IMR-90 (cell line): ENCODE measurements at regions not wholly inside any gene's neighbourhood (a gene's known extent, or its start where the extent isn't known, plus 50 kb on each side); places are given as distances from the start of the nearest gene placed in this dataset.

Source experiments
- ATAC-seq: fragments of 200-7000 bp; cut with Tn5 transposase; 2 replicates; pipeline ENCODE4 v1.9.1; 2020; ENCODE audit warnings: low read depth, mild to moderate bottlenecking, moderate library complexity
- BruUV-seq: library from RNA; stranded (reverse); fragments of 400-500 nt; replicated peaks from 2 replicates; lab custom pipeline; 2021; lab: Mats Ljungman, UMichigan
- CTCF ChIA-PET: fragments of 300-600 bp; formaldehyde crosslinking; extraction: SDS; loops from one replicate; lab custom pipeline; 2021; ENCODE audit warnings: antibody characterized with exemption; lab: Yijun Ruan, JAX
- POLR2A ChIA-PET: fragments of 300-600 bp; sonication (Branson Sonifier 250); formaldehyde crosslinking; loops from one replicate; lab custom pipeline; 2022; ENCODE audit warnings: antibody characterized with exemption; ENCODE audit not compliant: unreplicated experiment; lab: Charles Lee
- DNase-seq: peaks from one replicate; pipeline ENCODE4 v3.0.0; 2013
- H2AFZ ChIP-seq: replicated peaks from 2 replicates; pipeline ENCODE3; 2013; ENCODE audit warnings: low read length, mild to moderate bottlenecking; ENCODE audit not compliant: poor library complexity
- H2AK5ac ChIP-seq: 2 replicates; pipeline ENCODE4 v1.6.1; 2013; ENCODE audit warnings: low read depth, low read length, inconsistent platforms
- H2AK9ac ChIP-seq: replicated peaks from 2 replicates; pipeline ENCODE3; 2013; ENCODE audit warnings: mild to moderate bottlenecking, low read depth, low read length, moderate library complexity; ENCODE audit not compliant: poor library complexity
- H2BK120ac ChIP-seq: 2 replicates; pipeline ENCODE4 v1.6.1; 2013; ENCODE audit warnings: low read depth, low read length, inconsistent platforms
- H2BK15ac ChIP-seq: 3 replicates; pipeline ENCODE4 v1.6.1; 2013; ENCODE audit warnings: low read depth, low read length, inconsistent platforms
- H2BK20ac ChIP-seq: 2 replicates; pipeline ENCODE4 v1.6.1; 2013; ENCODE audit warnings: low read depth, mild to moderate bottlenecking, inconsistent platforms, low read length, moderate library complexity
- H2BK5ac ChIP-seq: 2 replicates; pipeline ENCODE4 v1.6.1; 2013; ENCODE audit warnings: mild to moderate bottlenecking, low read depth, low read length, inconsistent platforms; ENCODE audit not compliant: poor library complexity, severe bottlenecking
- H3K14ac ChIP-seq: replicated peaks from 2 replicates; pipeline ENCODE4 v1.6.1; 2013; ENCODE audit warnings: low read depth, low read length, inconsistent platforms
- H3K18ac ChIP-seq: 2 replicates; pipeline ENCODE4 v1.6.1; 2013; ENCODE audit warnings: low read depth, low read length, control low read depth
- H3K23ac ChIP-seq: 2 replicates; pipeline ENCODE4 v1.6.1; 2013; ENCODE audit warnings: low read depth, low read length, inconsistent platforms
- H3K27ac ChIP-seq: 2 replicates; pipeline ENCODE4 v1.5.1; 2013; ENCODE audit warnings: mild to moderate bottlenecking, control low read depth, low read length; ENCODE audit not compliant: insufficient read depth
- H3K27me3 ChIP-seq: 2 replicates; pipeline ENCODE4 v1.6.1; 2013; ENCODE audit warnings: low read length; ENCODE audit not compliant: control insufficient read depth, insufficient read depth
- H3K36me3 ChIP-seq: 2 replicates; pipeline ENCODE4 v1.6.1; 2013; ENCODE audit warnings: low read length, mixed read lengths; ENCODE audit not compliant: control insufficient read depth, insufficient read depth
- H3K4ac ChIP-seq: 2 replicates; pipeline ENCODE4 v1.6.1; 2013; ENCODE audit warnings: low read depth, low read length, inconsistent platforms
- H3K4me1 ChIP-seq: 2 replicates; pipeline ENCODE4 v1.6.1; 2013; ENCODE audit warnings: low read length, mixed read lengths; ENCODE audit not compliant: control insufficient read depth, insufficient read depth
- H3K4me2 ChIP-seq: 2 replicates; pipeline ENCODE4 v1.6.1; 2013; ENCODE audit warnings: low read depth, mild to moderate bottlenecking, control low read depth, low read length, moderate library complexity
- H3K4me3 ChIP-seq: 2 replicates; pipeline ENCODE4 v1.5.1; 2013; ENCODE audit warnings: low read depth, mild to moderate bottlenecking, control low read depth, low read length, moderate library complexity; ENCODE audit not compliant: insufficient read depth
- H3K56ac ChIP-seq: 2 replicates; pipeline ENCODE4 v1.6.1; 2013; ENCODE audit warnings: low read length, inconsistent platforms; ENCODE audit not compliant: insufficient read depth; ENCODE audit errors: extremely low read depth
- H3K79me1 ChIP-seq, 2 experiments: 2 replicates each; pipeline ENCODE4 v1.6.1; 2013; ENCODE audit warnings: low read length in 2 of 2, inconsistent platforms in 1 of 2, low read depth in 1 of 2
- H3K9ac ChIP-seq: 2 replicates; pipeline ENCODE4 v1.6.1; 2013; ENCODE audit warnings: low read depth, low read length, control low read depth
- H3K9me1 ChIP-seq: 2 replicates; pipeline ENCODE4 v1.6.1; 2013; ENCODE audit warnings: low read length, inconsistent platforms; ENCODE audit not compliant: insufficient read depth
- H3K9me3 ChIP-seq: 2 replicates; pipeline ENCODE4 v1.6.1; 2013; ENCODE audit warnings: low read length; ENCODE audit not compliant: control insufficient read depth, insufficient read depth
- H4K20me1 ChIP-seq: 2 replicates; pipeline ENCODE4 v1.6.1; 2013; ENCODE audit warnings: low read length, inconsistent platforms; ENCODE audit not compliant: insufficient read depth
- H4K5ac ChIP-seq: 2 replicates; pipeline ENCODE4 v1.6.1; 2013; ENCODE audit warnings: mild to moderate bottlenecking, low read depth, low read length, control low read depth
- H4K8ac ChIP-seq, 2 experiments: 2 replicates each; pipeline ENCODE4 v1.6.1; 2013; ENCODE audit warnings: low read depth in 2 of 2, low read length in 2 of 2, control low read depth in 1 of 2, inconsistent platforms in 1 of 2
- H4K91ac ChIP-seq: 2 replicates; pipeline ENCODE4 v1.6.1; 2013; ENCODE audit warnings: low read depth, low read length, inconsistent platforms; ENCODE audit not compliant: insufficient read depth
- BHLHE40 ChIP-seq: fragments of 150-350 bp; IDR thresholded peaks from 2 replicates; pipeline ENCODE4 v1.6.1; 2016; ENCODE audit warnings: mild to moderate bottlenecking, low read depth, low read length
- CEBPB ChIP-seq: IDR thresholded peaks from 2 replicates; pipeline ENCODE4 v1.6.1; 2012; ENCODE audit warnings: low read depth, low read length, improper control_type of control experiment
- CHD1 ChIP-seq: IDR thresholded peaks from 2 replicates; pipeline ENCODE4 v1.6.1; 2012; ENCODE audit warnings: low read depth, low read length, improper control_type of control experiment
- CTCF ChIP-seq: conservative IDR thresholded peaks from 2 replicates; pipeline ENCODE4 v1.5.1; 2012; ENCODE audit warnings: mild to moderate bottlenecking, low read depth, low read length, improper control_type of control experiment
- FOS ChIP-seq: fragments of 150-350 bp; IDR thresholded peaks from 2 replicates; pipeline ENCODE4 v1.6.1; 2016; ENCODE audit warnings: low read depth, low read length
- MAFK ChIP-seq: IDR thresholded peaks from 2 replicates; pipeline ENCODE4 v1.6.1; 2012; ENCODE audit warnings: low read depth, low read length, improper control_type of control experiment
- MAZ ChIP-seq: IDR thresholded peaks from 2 replicates; pipeline ENCODE4 v1.6.1; 2012; ENCODE audit warnings: low read depth, mild to moderate bottlenecking, low read length, improper control_type of control experiment, moderate library complexity, borderline replicate concordance
- MXI1 ChIP-seq: IDR thresholded peaks from 2 replicates; pipeline ENCODE4 v1.6.1; 2012; ENCODE audit warnings: low read depth, mild to moderate bottlenecking, low read length, moderate library complexity, borderline replicate concordance
- NFE2L2 ChIP-seq: fragments of 150-350 bp; IDR thresholded peaks from 2 replicates; pipeline ENCODE4 v1.6.1; 2016; ENCODE audit warnings: low read depth, mild to moderate bottlenecking, low read length
- POLR2A ChIP-seq: IDR thresholded peaks from 2 replicates; pipeline ENCODE4 v1.6.1; 2012; ENCODE audit warnings: mild to moderate bottlenecking, low read depth, low read length
- RAD21 ChIP-seq: IDR thresholded peaks from 2 replicates; pipeline ENCODE4 v1.6.1; 2012; ENCODE audit warnings: low read length, improper control_type of control experiment
- RCOR1 ChIP-seq: IDR thresholded peaks from 2 replicates; pipeline ENCODE4 v1.6.1; 2012; ENCODE audit warnings: mild to moderate bottlenecking, low read length, improper control_type of control experiment; ENCODE audit not compliant: insufficient replicate concordance
- RFX5 ChIP-seq: IDR thresholded peaks from 2 replicates; pipeline ENCODE4 v1.8.0; 2012; ENCODE audit warnings: low read depth, mild to moderate bottlenecking, low read length, moderate library complexity
- SMC3 ChIP-seq: fragments of 150-350 bp; IDR thresholded peaks from 2 replicates; pipeline ENCODE4 v1.6.1; 2016; ENCODE audit warnings: low read depth, mild to moderate bottlenecking, antibody characterized with exemption, low read length, moderate library complexity
- WGBS, 2 experiments: methylation state at CpG; one replicate each; pipeline versions ENCODE4 v1.1.5 to v1.1.7; 2013; ENCODE audit warnings: missing lambda C conversion rate in 2 of 2; ENCODE audit not compliant: insufficient read length in 1 of 2; ENCODE audit errors: extremely low coverage in 2 of 2; 5-methylcytosine and 5-hydroxymethylcytosine counted together
- dilution Hi-C: fragments of 300-500 bp; cut with HindIII; formaldehyde crosslinking; loops from one replicate; pipeline ENCODE4 v1.14.3; 2018; ENCODE audit warnings: low sequenced_read_pairs; ENCODE audit not compliant: unreplicated experiment
- in situ Hi-C: fragments of 300-500 bp; cut with MboI; formaldehyde crosslinking; loops from 3 replicates; pipeline ENCODE4 v1.14.3; 2019; ENCODE audit warnings: low sequenced_read_pairs, inconsistent platforms, mixed read lengths
- intact Hi-C: fragments of 100-400 bp; cut with micrococcal nuclease; formaldehyde crosslinking; loops from 2 replicates; pipeline ENCODE4 v1.10.0; 2022
- TF ChIP-seq, protein P1 (sequence below): fragments of 150-350 bp; IDR thresholded peaks from 2 replicates; pipeline ENCODE4 v1.6.1; 2016; ENCODE audit warnings: low read depth, mild to moderate bottlenecking, low read length, moderate library complexity, borderline replicate concordance
- TF ChIP-seq, protein P2 (sequence below): fragments of 150-350 bp; IDR thresholded peaks from 2 replicates; pipeline ENCODE4 v1.6.1; 2017; ENCODE audit warnings: mild to moderate bottlenecking, antibody characterized with exemption, low read length, low read depth

- H3K36me3 ChIP-seq, result no peaks in the 10 kb centered on the region
- ATAC-seq (no peak), DNase-seq (no peak)
- no peak overlapping the region for H3K56ac ChIP-seq
- H2AK9ac ChIP-seq, result no peak overlapping the region
- no peaks in the 10 kb centered on the region for H4K20me1 ChIP-seq
- H3K14ac ChIP-seq, result no peak overlapping the region
- no peaks in the 10 kb centered on the region for H3K9me3 ChIP-seq
- CTCF ChIA-PET, result interaction anchor here (1.6 kb wide), 1 partner anchor 9 kb away, joined by 3 read pairs; no protein-coding TSS in a partner anchor
- no peaks in the 10 kb centered on the region for H3K4me1 ChIP-seq
- no peak overlapping the region for H3K4ac ChIP-seq
- in situ Hi-C loops (no loop called here), dilution Hi-C loops (no loop called here), intact Hi-C loops (no loop called here)
- BruUV-seq, result no TSS peak
- H4K8ac ChIP-seq, result no peak overlapping the region
- H3K27me3 ChIP-seq, result no peaks in the 10 kb centered on the region
- TF ChIP-seq, protein P1, sequence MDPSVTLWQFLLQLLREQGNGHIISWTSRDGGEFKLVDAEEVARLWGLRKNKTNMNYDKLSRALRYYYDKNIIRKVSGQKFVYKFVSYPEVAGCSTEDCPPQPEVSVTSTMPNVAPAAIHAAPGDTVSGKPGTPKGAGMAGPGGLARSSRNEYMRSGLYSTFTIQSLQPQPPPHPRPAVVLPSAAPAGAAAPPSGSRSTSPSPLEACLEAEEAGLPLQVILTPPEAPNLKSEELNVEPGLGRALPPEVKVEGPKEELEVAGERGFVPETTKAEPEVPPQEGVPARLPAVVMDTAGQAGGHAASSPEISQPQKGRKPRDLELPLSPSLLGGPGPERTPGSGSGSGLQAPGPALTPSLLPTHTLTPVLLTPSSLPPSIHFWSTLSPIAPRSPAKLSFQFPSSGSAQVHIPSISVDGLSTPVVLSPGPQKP, result no peak
- TF ChIP-seq MXI1 (no peak), RFX5 (no peak), BHLHE40 (no peak), CHD1 (no peak), POLR2A (no peak), MAZ (no peak), RCOR1 (no peak), CTCF (no peak), RAD21 (no peak), CEBPB (no peak), NFE2L2 (no peak), MAFK (no peak), SMC3 (no peak), FOS (no peak)
- TF ChIP-seq, protein P2, sequence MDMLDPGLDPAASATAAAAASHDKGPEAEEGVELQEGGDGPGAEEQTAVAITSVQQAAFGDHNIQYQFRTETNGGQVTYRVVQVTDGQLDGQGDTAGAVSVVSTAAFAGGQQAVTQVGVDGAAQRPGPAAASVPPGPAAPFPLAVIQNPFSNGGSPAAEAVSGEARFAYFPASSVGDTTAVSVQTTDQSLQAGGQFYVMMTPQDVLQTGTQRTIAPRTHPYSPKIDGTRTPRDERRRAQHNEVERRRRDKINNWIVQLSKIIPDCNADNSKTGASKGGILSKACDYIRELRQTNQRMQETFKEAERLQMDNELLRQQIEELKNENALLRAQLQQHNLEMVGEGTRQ, result no peak
- H3K4me2 ChIP-seq, result no peak overlapping the region
- no peak overlapping the region for H2AK5ac ChIP-seq
- no peak overlapping the region for H3K27ac ChIP-seq
- no peak overlapping the region for H2BK5ac ChIP-seq
- no peak overlapping the region for H3K18ac ChIP-seq
- H3K4me3 ChIP-seq, result no peak overlapping the region
- H3K9me1 ChIP-seq, result no peaks in the 10 kb centered on the region
- no peak overlapping the region for H2BK15ac ChIP-seq
- POLR2A ChIA-PET, result no interaction called here
- no peak overlapping the region for H2AFZ ChIP-seq
- no peak overlapping the region for H3K23ac ChIP-seq
- H4K5ac ChIP-seq, result no peak overlapping the region
- no peaks in the 10 kb centered on the region for H3K79me1 ChIP-seq
- H4K91ac ChIP-seq, result no peak overlapping the region
- no peak overlapping the region for H2BK120ac ChIP-seq
- no CpG with 5 or more reads among the region's 5 CpGs for WGBS, 2 experiments
- H3K9ac ChIP-seq, result no peak overlapping the region
- H2BK20ac ChIP-seq, result no peak overlapping the region
Measured at GRCh38 chr10:4453950-4454349, 372.1 kb upstream of the AKR1E2 start.
